ENCODE measurements at regions not wholly inside any gene's neighbourhood (a gene's known extent, or its start where the extent isn't known, plus 50 kb on each side); places are given as distances from the start of the nearest gene placed in this dataset.

DNA sequence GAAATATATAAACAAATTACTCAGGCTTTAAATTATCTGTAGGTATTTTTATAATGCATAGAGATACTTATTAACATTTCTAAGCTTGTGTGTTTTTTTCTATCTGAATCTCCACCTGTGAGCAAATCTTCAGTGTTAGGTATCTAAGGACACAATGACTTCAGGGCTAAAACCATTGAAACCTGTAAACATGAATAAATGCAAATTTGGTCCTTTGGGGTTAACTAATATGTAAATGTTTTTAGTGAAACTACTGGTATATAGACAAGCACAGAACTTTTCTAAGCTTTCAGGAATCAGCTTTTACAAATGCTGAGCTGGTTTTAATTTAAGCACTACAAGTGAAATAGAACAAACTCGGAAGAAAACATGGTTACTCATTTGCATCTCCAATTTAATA lies 147.9 kb downstream of the FBXO8 start:
- no peak overlapping the region for H3K27ac ChIP-seq (ENCODE audit: low read depth, low read length)
- H3K36me3 ChIP-seq (ENCODE audit: insufficient read depth, low read length), result no peaks in the 10 kb centered on the region
- Mint-ChIP-seq H3K4me1 (ENCODE audit: low read depth, unreplicated experiment) (no peaks in the 10 kb centered on the region), H3K27me3 (ENCODE audit: low read depth, unreplicated experiment) (no peaks in the 10 kb centered on the region), H3K27ac (ENCODE audit: unreplicated experiment) (no peak overlapping the region), H3K9me3 (ENCODE audit: unreplicated experiment) (no peaks in the 10 kb centered on the region), H3K4me3 (ENCODE audit: unreplicated experiment) (no peak overlapping the region), H3K36me3 (ENCODE audit: low read depth, unreplicated experiment) (no peaks in the 10 kb centered on the region)
- peak overlapping the region; percentile 62 for H2AFZ ChIP-seq (ENCODE audit: low read depth, low read length)
- H3K4me3 ChIP-seq (ENCODE audit: insufficient read depth, low read depth, low read length), result peak overlapping the region; percentile 10
- H3K4me2 ChIP-seq (ENCODE audit: low read length), result peak overlapping the region; percentile 77
- no peaks in the 10 kb centered on the region for H3K9me3 ChIP-seq (ENCODE audit: insufficient read depth, low read depth, low read length)
- H3K4me1 ChIP-seq (ENCODE audit: insufficient read depth, low read length), result no peaks in the 10 kb centered on the region
- no peaks in the 10 kb centered on the region for H3K27me3 ChIP-seq (ENCODE audit: insufficient read depth, low read length)
- no peak for DNase-seq (ENCODE audit: low read depth)
- no peak overlapping the region for H3K9ac ChIP-seq (ENCODE audit: low read length)
- no peak for TF ChIP-seq EZH2 (IDR thresholded peaks at IDR 0.05; ENCODE audit: insufficient read depth, low read length)
- TF ChIP-seq, protein P1, sequence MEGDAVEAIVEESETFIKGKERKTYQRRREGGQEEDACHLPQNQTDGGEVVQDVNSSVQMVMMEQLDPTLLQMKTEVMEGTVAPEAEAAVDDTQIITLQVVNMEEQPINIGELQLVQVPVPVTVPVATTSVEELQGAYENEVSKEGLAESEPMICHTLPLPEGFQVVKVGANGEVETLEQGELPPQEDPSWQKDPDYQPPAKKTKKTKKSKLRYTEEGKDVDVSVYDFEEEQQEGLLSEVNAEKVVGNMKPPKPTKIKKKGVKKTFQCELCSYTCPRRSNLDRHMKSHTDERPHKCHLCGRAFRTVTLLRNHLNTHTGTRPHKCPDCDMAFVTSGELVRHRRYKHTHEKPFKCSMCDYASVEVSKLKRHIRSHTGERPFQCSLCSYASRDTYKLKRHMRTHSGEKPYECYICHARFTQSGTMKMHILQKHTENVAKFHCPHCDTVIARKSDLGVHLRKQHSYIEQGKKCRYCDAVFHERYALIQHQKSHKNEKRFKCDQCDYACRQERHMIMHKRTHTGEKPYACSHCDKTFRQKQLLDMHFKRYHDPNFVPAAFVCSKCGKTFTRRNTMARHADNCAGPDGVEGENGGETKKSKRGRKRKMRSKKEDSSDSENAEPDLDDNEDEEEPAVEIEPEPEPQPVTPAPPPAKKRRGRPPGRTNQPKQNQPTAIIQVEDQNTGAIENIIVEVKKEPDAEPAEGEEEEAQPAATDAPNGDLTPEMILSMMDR (IDR thresholded peaks at IDR 0.05; ENCODE audit: insufficient read depth, low read depth, low read length), result no peak
- H4K20me1 ChIP-seq (ENCODE audit: insufficient read depth, low read length), result no peaks in the 10 kb centered on the region
- no peak for FAIRE-seq
- H3K79me2 ChIP-seq (ENCODE audit: insufficient read depth, low read length), result no peaks in the 10 kb centered on the region

DNA sequence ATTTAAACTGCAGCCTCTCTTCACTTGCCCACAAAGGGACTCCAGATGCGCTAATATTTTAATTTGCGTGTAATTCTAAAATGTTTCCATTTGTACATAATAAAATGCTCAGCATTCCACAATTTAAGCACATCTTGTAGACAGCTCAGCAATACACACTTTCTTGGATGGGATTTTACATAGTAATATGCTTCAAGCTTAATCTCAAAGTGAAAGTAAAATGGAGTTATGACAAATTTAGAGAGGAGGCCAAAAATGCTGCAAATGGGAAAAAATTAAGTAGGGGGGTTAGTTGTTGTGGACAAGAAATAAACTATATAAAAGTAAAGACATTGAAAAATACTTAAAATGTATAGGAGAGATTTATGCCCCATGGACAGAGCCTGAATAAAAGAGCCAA lies 149.1 kb downstream of the FBXO8 start:
- no peaks in the 10 kb centered on the region for H3K27me3 ChIP-seq (ENCODE audit: insufficient read depth, low read length)
- no peak overlapping the region for H2AFZ ChIP-seq (ENCODE audit: low read depth, low read length)
- no peaks in the 10 kb centered on the region for H3K79me2 ChIP-seq (ENCODE audit: insufficient read depth, low read length)
- no peaks in the 10 kb centered on the region for H3K27me3 Mint-ChIP-seq (ENCODE audit: low read depth, unreplicated experiment)
- no peaks in the 10 kb centered on the region for H3K36me3 ChIP-seq (ENCODE audit: insufficient read depth, low read length)
- H3K9ac ChIP-seq (ENCODE audit: low read length), result no peak overlapping the region
- DNase-seq (ENCODE audit: low read depth) (no peak), FAIRE-seq (no peak)
- no peak overlapping the region for H3K27ac Mint-ChIP-seq (ENCODE audit: unreplicated experiment)
- no peaks in the 10 kb centered on the region for H3K4me1 Mint-ChIP-seq (ENCODE audit: low read depth, unreplicated experiment)
- H3K4me1 ChIP-seq (ENCODE audit: insufficient read depth, low read length), result no peaks in the 10 kb centered on the region
- no peak overlapping the region for H3K4me3 Mint-ChIP-seq (ENCODE audit: unreplicated experiment)
- no peak overlapping the region for H3K27ac ChIP-seq (ENCODE audit: low read depth, low read length)
- H4K20me1 ChIP-seq (ENCODE audit: insufficient read depth, low read length), result no peaks in the 10 kb centered on the region
- TF ChIP-seq, protein P1 (IDR thresholded peaks at IDR 0.05; ENCODE audit: insufficient read depth, low read depth, low read length), result no peak
- no peak for TF ChIP-seq EZH2 (IDR thresholded peaks at IDR 0.05; ENCODE audit: insufficient read depth, low read length)
- H3K4me2 ChIP-seq (ENCODE audit: low read length), result no peak overlapping the region
- no peak overlapping the region for H3K4me3 ChIP-seq (ENCODE audit: insufficient read depth, low read depth, low read length)
- H3K9me3 Mint-ChIP-seq (ENCODE audit: unreplicated experiment), result no peaks in the 10 kb centered on the region
- no peaks in the 10 kb centered on the region for H3K36me3 Mint-ChIP-seq (ENCODE audit: low read depth, unreplicated experiment)
- H3K9me3 ChIP-seq (ENCODE audit: insufficient read depth, low read depth, low read length), result no peaks in the 10 kb centered on the region

DNA sequence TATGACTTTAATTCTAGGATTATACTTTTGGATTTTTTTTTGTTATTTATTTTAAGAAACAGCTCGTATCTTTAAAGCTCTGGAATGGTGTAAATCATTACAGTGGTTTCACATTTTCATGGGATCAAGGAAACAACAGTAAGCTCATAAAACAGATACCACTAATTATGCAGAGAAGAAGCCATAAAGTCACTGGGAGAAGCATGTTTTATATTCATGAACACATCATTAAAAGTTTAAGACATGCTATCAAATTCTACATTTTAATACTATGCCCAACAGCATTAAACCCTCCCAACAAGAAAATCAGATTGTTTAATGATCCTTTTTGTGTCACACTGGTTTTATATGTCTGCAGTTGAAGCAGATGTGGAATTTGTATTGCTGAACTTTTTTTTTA lies 149.9 kb downstream of the FBXO8 start:
- no peak for TF ChIP-seq EZH2 (IDR thresholded peaks at IDR 0.05; ENCODE audit: insufficient read depth, low read length)
- TF ChIP-seq, protein P1 (IDR thresholded peaks at IDR 0.05; ENCODE audit: insufficient read depth, low read depth, low read length), result no peak
- Mint-ChIP-seq H3K9me3 (ENCODE audit: unreplicated experiment) (no peaks in the 10 kb centered on the region), H3K4me1 (ENCODE audit: low read depth, unreplicated experiment) (no peaks in the 10 kb centered on the region), H3K27me3 (ENCODE audit: low read depth, unreplicated experiment) (no peaks in the 10 kb centered on the region), H3K36me3 (ENCODE audit: low read depth, unreplicated experiment) (no peaks in the 10 kb centered on the region), H3K27ac (ENCODE audit: unreplicated experiment) (no peak overlapping the region), H3K4me3 (ENCODE audit: unreplicated experiment) (no peak overlapping the region)
- H3K4me2 ChIP-seq (ENCODE audit: low read length), result no peak overlapping the region
- H4K20me1 ChIP-seq (ENCODE audit: insufficient read depth, low read length), result no peaks in the 10 kb centered on the region
- no peak for FAIRE-seq
- H2AFZ ChIP-seq (ENCODE audit: low read depth, low read length), result no peak overlapping the region
- no peaks in the 10 kb centered on the region for H3K9me3 ChIP-seq (ENCODE audit: insufficient read depth, low read depth, low read length)
- H3K79me2 ChIP-seq (ENCODE audit: insufficient read depth, low read length), result no peaks in the 10 kb centered on the region
- no peaks in the 10 kb centered on the region for H3K36me3 ChIP-seq (ENCODE audit: insufficient read depth, low read length)
- no peak overlapping the region for H3K4me3 ChIP-seq (ENCODE audit: insufficient read depth, low read depth, low read length)
- H3K27ac ChIP-seq (ENCODE audit: low read depth, low read length), result no peak overlapping the region
- no peak overlapping the region for H3K9ac ChIP-seq (ENCODE audit: low read length)
- H3K4me1 ChIP-seq (ENCODE audit: insufficient read depth, low read length), result no peaks in the 10 kb centered on the region
- H3K27me3 ChIP-seq (ENCODE audit: insufficient read depth, low read length), result no peaks in the 10 kb centered on the region
- no peak for DNase-seq (ENCODE audit: low read depth)
